Endothelial cell of umbilical vein (primary cell): ENCODE measurements at regions not wholly inside any gene's neighbourhood (a gene's known extent, or its start where the extent isn't known, plus 50 kb on each side); places are given as distances from the start of the nearest gene placed in this dataset.

Source experiments
- BruUV-seq: library from RNA; stranded (reverse); fragments of 400-500 nt; replicated peaks from 2 replicates; lab custom pipeline; 2021; lab: Mats Ljungman, UMichigan
- CTCF ChIA-PET: fragments of 300-600, 350-600 bp; sonication (Branson Sonifier 250); formaldehyde crosslinking; loops from one replicate; lab custom pipeline; 2021; ENCODE audit warnings: antibody characterized with exemption, inconsistent platforms; lab: Charles Lee
- POLR2A ChIA-PET: fragments of 300-600, 350-600 bp; sonication (Branson Sonifier 250); formaldehyde crosslinking; loops from one replicate; lab custom pipeline; 2021; ENCODE audit warnings: antibody characterized with exemption, inconsistent platforms; lab: Charles Lee
- DNase-seq: peaks from one replicate; pipeline ENCODE4 v3.0.0-alpha.2; 2011; ENCODE audit warnings: low read depth, low spot score
- FAIRE-seq: peaks from 2 replicates; lab custom pipeline; 2011; peaks lifted over from hg19 to GRCh38; lab: Jason Lieb, UNC
- H2AFZ ChIP-seq: 2 replicates; pipeline ENCODE4 v1.6.0; 2012; ENCODE audit warnings: low read depth, low read length, control low read depth, inconsistent platforms
- H3K27ac ChIP-seq: 2 replicates; pipeline ENCODE4 v1.5.1; 2011; ENCODE audit warnings: low read depth, mild to moderate bottlenecking, control low read depth, low read length, moderate library complexity; ENCODE audit not compliant: insufficient read depth
- H3K27me3 ChIP-seq, 2 experiments: 2 replicates each; pipeline versions ENCODE4 v1.6.0 to v1.6.1; 2011; ENCODE audit warnings: low read length in 2 of 2, mixed read lengths in 1 of 2; ENCODE audit not compliant: control insufficient read depth in 2 of 2, insufficient read depth in 2 of 2
- H3K36me3 ChIP-seq, 2 experiments: 2 replicates in 1 of 2; 3 replicates in 1 of 2; pipeline ENCODE4 v1.5.1; 2011; ENCODE audit warnings: low read length in 2 of 2, mild to moderate bottlenecking in 1 of 2, moderate library complexity in 1 of 2; ENCODE audit not compliant: control insufficient read depth in 2 of 2, insufficient read depth in 2 of 2; ENCODE audit errors: extremely low read depth in 1 of 2
- H3K4me1 ChIP-seq: 3 replicates; pipeline ENCODE4 v1.5.1; 2011; ENCODE audit warnings: mild to moderate bottlenecking, low read length; ENCODE audit not compliant: control insufficient read depth, insufficient read depth; ENCODE audit errors: extremely low read depth
- H3K4me2 ChIP-seq: 2 replicates; pipeline ENCODE4 v1.6.1; 2011; ENCODE audit warnings: low read length, control low read depth, mixed read lengths; ENCODE audit not compliant: insufficient read depth
- H3K4me3 ChIP-seq, 3 experiments: fragments of 200-600 bp in 1 of 3; sonication (generic), shearing (Covaris generic) in 1 of 3; replicated peaks in 1 of 3; 2 replicates each; pipeline ENCODE4 v1.5.1; 2011 to 2016; ENCODE audit warnings: control low read depth in 3 of 3, low read length in 3 of 3, mild to moderate bottlenecking in 2 of 3, inconsistent platforms in 1 of 3, low read depth in 1 of 3, moderate library complexity in 1 of 3; ENCODE audit not compliant: insufficient read depth in 1 of 3
- H3K79me2 ChIP-seq: 2 replicates; pipeline ENCODE4 v1.6.0; 2012; ENCODE audit warnings: low read length, inconsistent platforms; ENCODE audit not compliant: control insufficient read depth, insufficient read depth
- H3K9ac ChIP-seq: replicated peaks from 2 replicates; pipeline ENCODE3; 2011; ENCODE audit warnings: low read length, control low read depth; ENCODE audit not compliant: insufficient read depth; ENCODE audit errors: extremely low read depth
- H3K9me1 ChIP-seq: replicated peaks from 3 replicates; pipeline ENCODE4 v1.6.0; 2011; ENCODE audit warnings: mild to moderate bottlenecking, low read length; ENCODE audit not compliant: control insufficient read depth, insufficient read depth; ENCODE audit errors: extremely low read depth
- H3K9me3 ChIP-seq: replicated peaks from 2 replicates; pipeline ENCODE4 v1.5.1; 2012; ENCODE audit warnings: low read length, inconsistent platforms; ENCODE audit not compliant: control insufficient read depth, insufficient read depth
- H4K20me1 ChIP-seq: replicated peaks from 2 replicates; pipeline ENCODE3; 2011; ENCODE audit warnings: mild to moderate bottlenecking, low read length; ENCODE audit not compliant: control insufficient read depth, insufficient read depth; ENCODE audit errors: extremely low read depth
- CTCF ChIP-seq, 2 donors: IDR thresholded peaks; 1 replicate in 1 of 2; 2 replicates in 1 of 2; pipeline ENCODE4 v1.5.1; 2011; ENCODE audit warnings: low read length in 2 of 2, mild to moderate bottlenecking in 2 of 2, moderate library complexity in 2 of 2, control low read depth in 1 of 2, inconsistent platforms in 1 of 2, low read depth in 1 of 2; ENCODE audit not compliant: insufficient read depth in 1 of 2; ENCODE audit errors: extremely low read depth in 1 of 2
- EZH2 ChIP-seq: IDR thresholded peaks from 2 replicates; pipeline ENCODE4 v1.6.1; 2012; ENCODE audit warnings: borderline replicate concordance, low read depth, mild to moderate bottlenecking, moderate library complexity, low read length, inconsistent platforms; ENCODE audit not compliant: severe bottlenecking
- FOS ChIP-seq: IDR thresholded peaks from 2 replicates; pipeline ENCODE4 v1.6.1; 2011; ENCODE audit warnings: mild to moderate bottlenecking, low read length, moderate library complexity, borderline replicate concordance; ENCODE audit not compliant: insufficient read depth
- GATA2 ChIP-seq: IDR thresholded peaks from 2 replicates; pipeline ENCODE4 v1.7.0; 2011; ENCODE audit warnings: low read depth, mild to moderate bottlenecking, moderate library complexity, mixed read lengths, low read length; ENCODE audit not compliant: insufficient read length, insufficient read depth
- MAX ChIP-seq: IDR thresholded peaks from 2 replicates; pipeline ENCODE4 v1.6.1; 2011; ENCODE audit not compliant: insufficient read depth, insufficient read length
- MYC ChIP-seq: IDR thresholded peaks from one replicate; pipeline ENCODE4 v1.6.1; 2011; ENCODE audit warnings: mild to moderate bottlenecking, low read depth, low read length
- POLR2AphosphoS5 ChIP-seq: IDR thresholded peaks from 2 replicates; pipeline ENCODE4 v1.6.1; 2012; ENCODE audit warnings: low read depth, mild to moderate bottlenecking, control low read depth, low read length, moderate library complexity; ENCODE audit not compliant: insufficient read depth
- dilution Hi-C: fragments of 300-500 bp; cut with MboI; formaldehyde crosslinking; loops from one replicate; pipeline ENCODE4 v1.15.0; 2019; ENCODE audit warnings: low sequenced_read_pairs; ENCODE audit not compliant: extremely low pct_ligation_motif_present
- intact Hi-C: fragments of 100-400 bp; cut with micrococcal nuclease; formaldehyde crosslinking; loops from one replicate; pipeline ENCODE4 v1.10.0; 2022

GRCh38 chr13:89324582-89324981 is 1653.4 kb downstream of the SLITRK5 start:
- Histone ChIP-seq H2AFZ (no peak overlapping the region), H3K4me1 (no peaks in the 10 kb centered on the region), H4K20me1 (no peaks in the 10 kb centered on the region), H3K79me2 (no peaks in the 10 kb centered on the region), H3K27me3 (no peaks in the 10 kb centered on the region), H3K4me3 (no peak overlapping the region), H3K9me1 (no peaks in the 10 kb centered on the region), H3K9ac (no peak overlapping the region), H3K9me3 (no peaks in the 10 kb centered on the region), H3K4me2 (no peak overlapping the region), H3K36me3 (no peaks in the 10 kb centered on the region), H3K27ac (no peak overlapping the region)
- DNase-seq: no peak
- ChIA-PET CTCF (no interaction called here), POLR2A (no interaction called here)
- no peak for TF ChIP-seq MYC
- TF ChIP-seq GATA2: no peak
- TF ChIP-seq POLR2AphosphoS5: no peak
- TF ChIP-seq CTCF (IDR thresholded peaks at IDR 0.05; ENCODE audit: extremely low read depth in 1 of 2, insufficient read depth in 1 of 2, low read depth in 1 of 2, low read length in 2 of 2): no peak
- TF ChIP-seq MAX: no peak
- TF ChIP-seq FOS: no peak
- no peak for TF ChIP-seq EZH2
- intact Hi-C loops (no loop called here), dilution Hi-C loops (no loop called here)
- no peak for FAIRE-seq
- BruUV-seq: no TSS peak
